Prostate gland (tissue), 2 donors: ENCODE measurements at regions not wholly inside any gene's neighbourhood (a gene's known extent, or its start where the extent isn't known, plus 50 kb on each side); places are given as distances from the start of the nearest gene placed in this dataset.

Experiments used
- CTCF ChIP-seq, 4 experiments: fragments of 200-600 bp in 2 of 4; fragments of 450-650 bp in 2 of 4; sonication (generic) in 2 of 4; IDR thresholded peaks; 1 replicate in 3 of 4; 2 replicates in 1 of 4; pipeline ENCODE4 v1.5.1; 2016 to 2019; ENCODE audit warnings: antibody characterized with exemption in 4 of 4, mild to moderate bottlenecking in 2 of 4, moderate library complexity in 2 of 4
- POLR2A ChIP-seq: fragments of 450-650 bp; IDR thresholded peaks from one replicate; pipeline ENCODE4 v1.6.1; 2016; ENCODE audit warnings: antibody characterized with exemption, mild to moderate bottlenecking

- TF ChIP-seq POLR2A (no peak), CTCF (IDR thresholded peaks at IDR 0.05) (no peak)
Measured at GRCh38 chr6:126848119-126848518, 270.4 kb upstream of the RSPO3 start.
